WTC11 (cell line): ENCODE measurements at regions not wholly inside any gene's neighbourhood (a gene's known extent, or its start where the extent isn't known, plus 50 kb on each side); places are given as distances from the start of the nearest gene placed in this dataset.

Source experiments
- ATAC-seq: fragments of 200-7000 bp; cut with Tn5 transposase; 2 replicates; pipeline ENCODE4 v1.10.0; 2021; ENCODE audit warnings: mild to moderate bottlenecking, moderate library complexity
- CTCF ChIA-PET: fragments of 300-600 bp; sonication (Branson Sonifier 250); formaldehyde crosslinking; loops from one replicate; lab custom pipeline; 2021; ENCODE audit warnings: antibody characterized with exemption; lab: Charles Lee
- POLR2A ChIA-PET: fragments of 350-600 bp; sonication (Branson Sonifier 250); formaldehyde crosslinking; loops from one replicate; lab custom pipeline; 2021; ENCODE audit warnings: antibody characterized with exemption; lab: Charles Lee
- DNase-seq: peaks from one replicate; pipeline ENCODE4 v3.0.0; 2021; ENCODE audit warnings: low spot score
- H3K27ac Mint-ChIP-seq: 2 replicates; pipeline ENCODE4 v1.8.0; 2021; ENCODE audit warnings: mixed read lengths
- H3K27me3 Mint-ChIP-seq: 2 replicates; pipeline ENCODE4 v1.8.0; 2021; ENCODE audit warnings: low read depth, mild to moderate bottlenecking, moderate library complexity, mixed read lengths
- H3K36me3 Mint-ChIP-seq: 2 replicates; pipeline ENCODE4 v1.8.0; 2021; ENCODE audit warnings: mixed read lengths
- H3K4me1 Mint-ChIP-seq: 2 replicates; pipeline ENCODE4 v1.8.0; 2022; ENCODE audit warnings: mixed read lengths
- H3K4me3 Mint-ChIP-seq: 2 replicates; pipeline ENCODE4 v1.8.0; 2021; ENCODE audit warnings: mild to moderate bottlenecking, moderate library complexity, mixed read lengths
- H3K9me3 Mint-ChIP-seq: 2 replicates; pipeline ENCODE4 v1.8.0; 2021; ENCODE audit warnings: mixed read lengths
- ATF1 ChIP-seq: sonication (generic); formaldehyde crosslinking; IDR thresholded peaks from 2 replicates; pipeline ENCODE4 v1.8.1; 2023; ENCODE audit warnings: mild to moderate bottlenecking, moderate library complexity, missing genetic modification reagents
- FOXP1 ChIP-seq: sonication (generic); formaldehyde crosslinking; IDR thresholded peaks from 2 replicates; pipeline ENCODE4 v1.8.0; 2022; ENCODE audit warnings: missing genetic modification reagents, mild to moderate bottlenecking, moderate library complexity, borderline replicate concordance
- GABPB1 ChIP-seq: sonication (generic); formaldehyde crosslinking; IDR thresholded peaks from 2 replicates; pipeline ENCODE4 v1.8.1; 2023; ENCODE audit warnings: mild to moderate bottlenecking, missing genetic modification reagents
- GRHL2 ChIP-seq: fragments of 250-450 bp; sonication (Bioruptor Pico); IDR thresholded peaks from 2 replicates; pipeline ENCODE4 v1.8.0; 2022; ENCODE audit warnings: mild to moderate bottlenecking, moderate library complexity; ENCODE audit not compliant: insufficient replicate concordance, severe bottlenecking
- GTF2I ChIP-seq: fragments of 250-450 bp; sonication (Bioruptor Pico); conservative IDR thresholded peaks from 2 replicates; pipeline ENCODE4 v1.4.0; 2021; ENCODE audit warnings: mild to moderate bottlenecking
- MXD4 ChIP-seq: fragments of 250-450 bp; sonication (Bioruptor Pico); IDR thresholded peaks from 2 replicates; pipeline ENCODE4 v1.8.0; 2021; ENCODE audit warnings: mild to moderate bottlenecking, moderate library complexity, borderline replicate concordance
- NFATC4 ChIP-seq: fragments of 250-450 bp; sonication (Bioruptor Pico); IDR thresholded peaks from 2 replicates; pipeline ENCODE4 v1.9.0; 2021; ENCODE audit warnings: mild to moderate bottlenecking
- NFE2L1 ChIP-seq: sonication (generic); formaldehyde crosslinking; IDR thresholded peaks from 2 replicates; pipeline ENCODE4 v1.8.1; 2023; ENCODE audit warnings: missing genetic modification reagents
- NR1H2 ChIP-seq: sonication (generic); formaldehyde crosslinking; IDR thresholded peaks from 2 replicates; pipeline ENCODE4 v1.9.0; 2021; ENCODE audit warnings: mild to moderate bottlenecking, moderate library complexity, missing genetic modification reagents
- SMAD3 ChIP-seq: sonication (generic); formaldehyde crosslinking; IDR thresholded peaks from 2 replicates; pipeline ENCODE4 v1.8.0; 2022; ENCODE audit warnings: missing genetic modification reagents, mild to moderate bottlenecking, borderline replicate concordance
- TCF7 ChIP-seq: sonication (generic); formaldehyde crosslinking; IDR thresholded peaks from 2 replicates; pipeline ENCODE4 v1.8.0; 2022; ENCODE audit warnings: mild to moderate bottlenecking, low read depth, missing genetic modification reagents, moderate library complexity
- ZBTB21 ChIP-seq: sonication (generic); formaldehyde crosslinking; IDR thresholded peaks from 2 replicates; pipeline ENCODE4 v1.8.1; 2023; ENCODE audit warnings: mild to moderate bottlenecking, missing genetic modification reagents, borderline replicate concordance
- ZNF219 ChIP-seq: sonication (generic); formaldehyde crosslinking; IDR thresholded peaks from 2 replicates; pipeline ENCODE4 v1.8.0; 2023; ENCODE audit warnings: missing genetic modification reagents, mild to moderate bottlenecking, borderline replicate concordance
- ZNF263 ChIP-seq: sonication (generic); formaldehyde crosslinking; IDR thresholded peaks from 2 replicates; pipeline ENCODE4 v1.8.1; 2022; ENCODE audit warnings: low read depth, mild to moderate bottlenecking, moderate library complexity, missing genetic modification reagents
- ZNF671 ChIP-seq: fragments of 250-450 bp; sonication (Bioruptor Pico); IDR thresholded peaks from 2 replicates; pipeline ENCODE4 v1.8.0; 2021; ENCODE audit warnings: mild to moderate bottlenecking
- TF ChIP-seq, protein P1 (sequence below): sonication (generic); formaldehyde crosslinking; IDR thresholded peaks from 2 replicates; pipeline ENCODE4 v1.8.1; 2022; ENCODE audit warnings: low read depth, mild to moderate bottlenecking, moderate library complexity, missing genetic modification reagents, borderline replicate concordance
- TF ChIP-seq, protein P2 (sequence below): sonication (generic); formaldehyde crosslinking; IDR thresholded peaks from 2 replicates; pipeline ENCODE4 v1.8.0; 2022; ENCODE audit warnings: mild to moderate bottlenecking, missing genetic modification reagents
- TF ChIP-seq, protein P3 (sequence below): sonication (generic); formaldehyde crosslinking; IDR thresholded peaks from 2 replicates; pipeline ENCODE4 v1.8.0; 2022; ENCODE audit warnings: mild to moderate bottlenecking, missing genetic modification reagents
- TF ChIP-seq, protein P4 (sequence below): sonication (generic); formaldehyde crosslinking; IDR thresholded peaks from 2 replicates; pipeline ENCODE4 v1.8.1; 2023; ENCODE audit warnings: mild to moderate bottlenecking, missing genetic modification reagents, moderate library complexity
- TF ChIP-seq, protein P5 (sequence below): sonication (generic); formaldehyde crosslinking; IDR thresholded peaks from 2 replicates; pipeline ENCODE4 v1.8.0; 2022; ENCODE audit warnings: mild to moderate bottlenecking, missing genetic modification reagents

DNA sequence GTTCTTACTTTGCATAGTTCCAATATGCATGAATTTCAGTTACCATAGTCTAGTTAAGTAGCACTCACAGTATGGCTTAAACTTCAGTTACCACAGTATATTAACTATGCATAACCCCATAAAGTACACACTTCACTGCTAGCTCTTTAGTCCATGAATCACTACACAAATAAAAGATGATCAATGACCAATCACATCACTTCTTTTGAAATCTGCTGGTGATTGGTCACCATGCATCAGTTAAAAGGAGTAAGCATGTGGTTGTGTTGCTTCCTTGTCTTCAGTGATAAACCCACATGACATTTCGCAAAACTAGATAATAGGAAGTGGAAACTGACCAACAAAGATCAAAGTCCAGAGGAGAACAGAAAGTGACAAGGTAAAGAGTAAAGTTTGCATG lies 79.0 kb downstream of the TAF11L14 start (continued):
- no peak for TF ChIP-seq ATF1 (CRISPR knock-in tag)

DNA sequence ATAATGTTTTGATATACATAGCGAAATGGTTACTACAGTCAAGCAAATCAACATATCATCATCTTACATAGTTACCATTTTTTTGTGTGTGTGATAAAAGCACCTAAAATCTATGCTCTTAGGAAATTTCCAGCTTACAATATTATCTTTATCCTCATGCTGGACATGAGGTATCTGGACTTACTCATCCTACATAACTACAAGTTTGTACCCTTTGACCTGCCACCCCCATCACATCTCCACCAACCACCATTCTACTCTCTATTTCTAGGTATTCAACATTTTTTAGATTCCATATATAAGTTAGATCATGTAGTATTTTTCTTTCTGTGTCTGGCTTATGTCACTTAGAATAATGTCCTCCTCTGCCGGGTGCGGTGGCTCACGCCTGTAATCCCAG lies 79.9 kb downstream of the TAF11L14 start:
- no peak for ATAC-seq
- ChIA-PET POLR2A (no interaction called here), CTCF (no interaction called here)
- Mint-ChIP-seq H3K4me1 (no peaks in the 10 kb centered on the region), H3K27ac (no peak overlapping the region)
- no peak for DNase-seq
- TF ChIP-seq, protein P1, sequence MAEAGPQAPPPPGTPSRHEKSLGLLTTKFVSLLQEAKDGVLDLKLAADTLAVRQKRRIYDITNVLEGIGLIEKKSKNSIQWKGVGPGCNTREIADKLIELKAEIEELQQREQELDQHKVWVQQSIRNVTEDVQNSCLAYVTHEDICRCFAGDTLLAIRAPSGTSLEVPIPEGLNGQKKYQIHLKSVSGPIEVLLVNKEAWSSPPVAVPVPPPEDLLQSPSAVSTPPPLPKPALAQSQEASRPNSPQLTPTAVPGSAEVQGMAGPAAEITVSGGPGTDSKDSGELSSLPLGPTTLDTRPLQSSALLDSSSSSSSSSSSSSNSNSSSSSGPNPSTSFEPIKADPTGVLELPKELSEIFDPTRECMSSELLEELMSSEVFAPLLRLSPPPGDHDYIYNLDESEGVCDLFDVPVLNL = no peak
- TF ChIP-seq, all 79 proteins: peak for 0
- Mint-ChIP-seq H3K27me3 (no peaks in the 10 kb centered on the region), H3K9me3 (peaks cover 18% of the 10 kb centered on the region), H3K4me3 (no peak overlapping the region), H3K36me3 (peaks cover 4% of the 10 kb centered on the region; the same call in 1 of the 2 replicates)

DNA sequence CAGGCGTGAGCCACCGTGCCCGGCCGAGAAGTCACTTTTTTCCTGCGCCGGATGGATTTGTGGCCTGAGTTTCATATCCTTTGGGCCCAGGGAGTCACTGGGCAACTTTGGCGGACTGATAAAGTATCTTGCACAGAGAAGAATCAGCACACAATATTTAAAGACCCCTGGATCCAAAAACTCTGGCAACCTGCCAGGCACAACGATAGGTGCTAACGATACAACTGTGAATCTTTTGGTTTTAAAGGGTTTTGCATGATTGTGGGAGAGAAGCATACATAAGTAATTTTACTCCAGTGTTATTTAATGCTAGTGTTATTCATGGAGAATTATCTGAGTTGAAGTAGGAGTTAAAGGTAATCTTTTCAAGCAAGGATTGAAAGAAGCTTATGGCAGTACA lies 85.3 kb downstream of the TAF11L14 start:
- H3K9me3 Mint-ChIP-seq = peaks cover 9% of the 10 kb centered on the region
- ChIA-PET POLR2A (no interaction called here), CTCF (interaction anchor here (1.3 kb wide), 1 partner anchor 99 kb away, joined by 3 read pairs; no protein-coding TSS in a partner anchor)
- no peak overlapping the region for H3K4me3 Mint-ChIP-seq
- H3K36me3 Mint-ChIP-seq = peaks cover 4% of the 10 kb centered on the region; the same call in 1 of the 2 replicates
- H3K27me3 Mint-ChIP-seq = no peaks in the 10 kb centered on the region
- no peak overlapping the region for H3K27ac Mint-ChIP-seq
- H3K4me1 Mint-ChIP-seq = peaks cover 15% of the 10 kb centered on the region
- TF ChIP-seq ZNF671 (CRISPR knock-in tag) (no peak), NFE2L1 (no peak), NFATC4 (no peak), ZBTB21 (CRISPR knock-in tag) (no peak), NR1H2 (CRISPR knock-in tag) (no peak), GTF2I (no peak), ZNF263 (CRISPR knock-in tag) (no peak), GABPB1 (CRISPR knock-in tag) (no peak), SMAD3 (CRISPR knock-in tag) (no peak), GRHL2 (CRISPR knock-in tag) (no peak), TCF7 (CRISPR knock-in tag) (no peak), FOXP1 (CRISPR knock-in tag) (no peak)
- TF ChIP-seq, protein P2, sequence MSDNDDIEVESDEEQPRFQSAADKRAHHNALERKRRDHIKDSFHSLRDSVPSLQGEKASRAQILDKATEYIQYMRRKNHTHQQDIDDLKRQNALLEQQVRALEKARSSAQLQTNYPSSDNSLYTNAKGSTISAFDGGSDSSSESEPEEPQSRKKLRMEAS (CRISPR knock-in tag) = no peak
- TF ChIP-seq, protein P3, sequence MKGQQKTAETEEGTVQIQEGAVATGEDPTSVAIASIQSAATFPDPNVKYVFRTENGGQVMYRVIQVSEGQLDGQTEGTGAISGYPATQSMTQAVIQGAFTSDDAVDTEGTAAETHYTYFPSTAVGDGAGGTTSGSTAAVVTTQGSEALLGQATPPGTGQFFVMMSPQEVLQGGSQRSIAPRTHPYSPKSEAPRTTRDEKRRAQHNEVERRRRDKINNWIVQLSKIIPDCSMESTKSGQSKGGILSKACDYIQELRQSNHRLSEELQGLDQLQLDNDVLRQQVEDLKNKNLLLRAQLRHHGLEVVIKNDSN (CRISPR knock-in tag) = no peak
- no peak for ATAC-seq
- DNase-seq = no peak

DNA sequence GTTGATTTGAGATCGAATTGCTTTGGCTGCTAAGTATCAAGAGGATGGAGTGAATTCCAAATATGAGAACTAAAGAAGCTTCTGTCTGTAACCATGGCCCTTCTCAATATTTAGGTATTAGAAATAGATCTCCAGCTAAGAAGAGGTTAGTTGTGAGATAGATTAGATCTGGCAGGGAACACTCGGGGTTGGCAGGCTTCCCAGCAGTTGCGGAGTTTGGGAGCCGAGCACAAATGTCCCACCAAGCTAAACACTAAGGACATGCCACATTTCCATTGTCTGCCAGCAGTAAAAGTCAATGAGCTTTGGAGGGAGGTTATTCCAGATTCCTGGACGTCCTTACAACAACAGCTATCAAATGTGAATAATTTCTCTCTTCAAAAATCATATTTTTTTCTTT lies 85.8 kb downstream of the TAF11L14 start:
- ChIA-PET POLR2A (no interaction called here), CTCF (no interaction called here)
- TF ChIP-seq SMAD3 (CRISPR knock-in tag) (no peak), MXD4 (CRISPR knock-in tag) (no peak), ZNF219 (CRISPR knock-in tag) (no peak)
- TF ChIP-seq, protein P4, sequence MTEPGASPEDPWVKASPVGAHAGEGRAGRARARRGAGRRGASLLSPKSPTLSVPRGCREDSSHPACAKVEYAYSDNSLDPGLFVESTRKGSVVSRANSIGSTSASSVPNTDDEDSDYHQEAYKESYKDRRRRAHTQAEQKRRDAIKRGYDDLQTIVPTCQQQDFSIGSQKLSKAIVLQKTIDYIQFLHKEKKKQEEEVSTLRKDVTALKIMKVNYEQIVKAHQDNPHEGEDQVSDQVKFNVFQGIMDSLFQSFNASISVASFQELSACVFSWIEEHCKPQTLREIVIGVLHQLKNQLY (CRISPR knock-in tag) = no peak
- TF ChIP-seq, protein P5, sequence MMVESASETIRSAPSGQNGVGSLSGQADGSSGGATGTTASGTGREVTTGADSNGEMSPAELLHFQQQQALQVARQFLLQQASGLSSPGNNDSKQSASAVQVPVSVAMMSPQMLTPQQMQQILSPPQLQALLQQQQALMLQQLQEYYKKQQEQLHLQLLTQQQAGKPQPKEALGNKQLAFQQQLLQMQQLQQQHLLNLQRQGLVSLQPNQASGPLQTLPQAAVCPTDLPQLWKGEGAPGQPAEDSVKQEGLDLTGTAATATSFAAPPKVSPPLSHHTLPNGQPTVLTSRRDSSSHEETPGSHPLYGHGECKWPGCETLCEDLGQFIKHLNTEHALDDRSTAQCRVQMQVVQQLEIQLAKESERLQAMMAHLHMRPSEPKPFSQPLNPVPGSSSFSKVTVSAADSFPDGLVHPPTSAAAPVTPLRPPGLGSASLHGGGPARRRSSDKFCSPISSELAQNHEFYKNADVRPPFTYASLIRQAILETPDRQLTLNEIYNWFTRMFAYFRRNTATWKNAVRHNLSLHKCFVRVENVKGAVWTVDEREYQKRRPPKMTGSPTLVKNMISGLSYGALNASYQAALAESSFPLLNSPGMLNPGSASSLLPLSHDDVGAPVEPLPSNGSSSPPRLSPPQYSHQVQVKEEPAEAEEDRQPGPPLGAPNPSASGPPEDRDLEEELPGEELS (CRISPR knock-in tag) = no peak

More for the DNA sequence above, 85.8 kb downstream of the TAF11L14 start:
- Mint-ChIP-seq H3K9me3 (peaks cover 9% of the 10 kb centered on the region), H3K36me3 (peaks cover 4% of the 10 kb centered on the region; the same call in 1 of the 2 replicates), H3K4me3 (no peak overlapping the region), H3K27me3 (no peaks in the 10 kb centered on the region), H3K27ac (no peak overlapping the region), H3K4me1 (peaks cover 15% of the 10 kb centered on the region)
- no peak for ATAC-seq
- no peak for DNase-seq
